ENCODE measurements at regions not wholly inside any gene's neighbourhood (a gene's known extent, or its start where the extent isn't known, plus 50 kb on each side); places are given as distances from the start of the nearest gene placed in this dataset.

DNA sequence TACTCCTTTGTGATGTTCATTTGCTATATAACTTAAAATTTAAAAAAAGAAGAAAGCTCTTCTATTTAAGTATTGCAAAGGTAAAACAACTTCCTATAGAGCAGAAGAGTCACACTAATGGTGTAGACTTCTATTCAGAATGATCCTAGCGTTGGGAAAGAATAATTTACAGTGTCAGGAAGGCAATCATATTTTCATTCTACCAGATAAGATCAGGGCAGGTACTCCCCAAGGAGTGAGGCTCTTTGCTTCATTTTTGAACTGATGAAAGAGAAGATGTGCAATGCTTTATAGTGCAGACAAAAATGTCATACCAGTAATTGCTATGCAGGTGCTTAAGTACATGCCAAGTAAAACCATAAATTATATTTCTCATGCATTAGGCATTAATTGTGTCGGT lies 1193.0 kb downstream of the PCDH9 start:
- H3K4me3 ChIP-seq, result no peak overlapping the region
- DNase-seq, result no peak
- H3K4me1 ChIP-seq (ENCODE audit: low read depth), result peaks cover 4% of the 10 kb centered on the region
- TF ChIP-seq, protein P1, sequence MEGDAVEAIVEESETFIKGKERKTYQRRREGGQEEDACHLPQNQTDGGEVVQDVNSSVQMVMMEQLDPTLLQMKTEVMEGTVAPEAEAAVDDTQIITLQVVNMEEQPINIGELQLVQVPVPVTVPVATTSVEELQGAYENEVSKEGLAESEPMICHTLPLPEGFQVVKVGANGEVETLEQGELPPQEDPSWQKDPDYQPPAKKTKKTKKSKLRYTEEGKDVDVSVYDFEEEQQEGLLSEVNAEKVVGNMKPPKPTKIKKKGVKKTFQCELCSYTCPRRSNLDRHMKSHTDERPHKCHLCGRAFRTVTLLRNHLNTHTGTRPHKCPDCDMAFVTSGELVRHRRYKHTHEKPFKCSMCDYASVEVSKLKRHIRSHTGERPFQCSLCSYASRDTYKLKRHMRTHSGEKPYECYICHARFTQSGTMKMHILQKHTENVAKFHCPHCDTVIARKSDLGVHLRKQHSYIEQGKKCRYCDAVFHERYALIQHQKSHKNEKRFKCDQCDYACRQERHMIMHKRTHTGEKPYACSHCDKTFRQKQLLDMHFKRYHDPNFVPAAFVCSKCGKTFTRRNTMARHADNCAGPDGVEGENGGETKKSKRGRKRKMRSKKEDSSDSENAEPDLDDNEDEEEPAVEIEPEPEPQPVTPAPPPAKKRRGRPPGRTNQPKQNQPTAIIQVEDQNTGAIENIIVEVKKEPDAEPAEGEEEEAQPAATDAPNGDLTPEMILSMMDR (IDR thresholded peaks at IDR 0.05), result no peak
- intact Hi-C loops (cut with DNase I, micrococcal nuclease), result no loop called here
- H3K36me3 ChIP-seq (ENCODE audit: low read depth), result no peaks in the 10 kb centered on the region
- ATAC-seq, result no peak
- H3K9me3 ChIP-seq, result no peaks in the 10 kb centered on the region

DNA sequence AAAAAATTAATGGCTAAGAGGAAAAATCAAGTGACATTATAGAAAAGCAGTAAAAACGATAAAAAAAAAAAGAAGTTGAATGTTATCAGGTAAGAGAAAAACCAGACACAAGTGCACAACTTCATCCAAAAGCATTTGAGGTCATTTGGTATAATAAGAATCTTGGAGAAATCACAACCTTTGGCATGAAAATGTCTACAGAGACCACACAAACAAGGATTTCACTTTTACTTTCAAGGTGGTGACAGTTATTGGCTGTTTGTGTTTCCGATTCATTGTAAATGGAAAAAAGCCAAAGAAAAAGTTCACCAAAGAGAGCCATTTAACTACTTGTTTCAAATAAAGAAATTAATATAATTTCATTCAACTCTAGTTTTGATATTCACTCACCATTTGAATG lies 1193.5 kb downstream of the PCDH9 start:
- Histone ChIP-seq H3K9me3 (no peaks in the 10 kb centered on the region), H3K36me3 (ENCODE audit: low read depth) (no peaks in the 10 kb centered on the region), H3K4me3 (no peak overlapping the region), H3K4me1 (ENCODE audit: low read depth) (peaks cover 4% of the 10 kb centered on the region)
- TF ChIP-seq, protein P1 (IDR thresholded peaks at IDR 0.05), result no peak
- intact Hi-C loops (cut with DNase I, micrococcal nuclease), result no loop called here
- ATAC-seq (no peak), DNase-seq (no peak)

DNA sequence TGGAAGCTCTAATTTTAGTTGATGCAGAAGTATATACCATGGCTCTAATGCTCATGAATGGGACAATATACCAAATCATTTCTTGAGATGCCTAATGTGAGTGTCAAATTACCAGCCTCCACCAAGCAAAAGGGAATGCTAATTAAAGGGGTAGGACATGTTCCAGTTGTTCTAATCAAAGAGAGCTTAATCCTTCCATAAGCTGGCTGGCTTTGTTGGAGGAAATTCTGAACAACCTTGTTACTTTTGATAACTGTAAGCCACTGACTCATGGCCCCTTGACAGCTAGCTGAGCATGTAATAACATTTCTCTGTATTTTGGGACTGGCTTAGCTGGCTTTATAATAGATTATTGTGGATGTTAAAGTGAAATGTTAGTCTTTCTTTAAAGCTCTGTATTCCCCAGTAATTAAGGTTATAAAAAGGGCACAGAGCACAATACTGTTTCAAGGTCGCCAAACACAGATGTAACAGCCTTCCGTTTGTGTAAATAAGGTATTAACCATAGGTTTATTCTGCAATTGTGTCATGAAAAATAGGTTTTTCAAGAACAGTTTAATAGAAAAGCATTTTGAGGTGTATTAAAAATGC lies 1194.0 kb downstream of the PCDH9 start:
- TF ChIP-seq, protein P1 (IDR thresholded peaks at IDR 0.05), result no peak
- H3K36me3 ChIP-seq (ENCODE audit: low read depth), result no peaks in the 10 kb centered on the region
- H3K4me1 ChIP-seq (ENCODE audit: low read depth), result peaks cover 4% of the 10 kb centered on the region
- DNase-seq, result peak in 1 of 3 donors; percentile 8
- ATAC-seq, result peak; percentile 40
- H3K4me3 ChIP-seq, result no peak overlapping the region
- H3K9me3 ChIP-seq, result no peaks in the 10 kb centered on the region
- intact Hi-C loops (cut with DNase I, micrococcal nuclease), result no loop called here

DNA sequence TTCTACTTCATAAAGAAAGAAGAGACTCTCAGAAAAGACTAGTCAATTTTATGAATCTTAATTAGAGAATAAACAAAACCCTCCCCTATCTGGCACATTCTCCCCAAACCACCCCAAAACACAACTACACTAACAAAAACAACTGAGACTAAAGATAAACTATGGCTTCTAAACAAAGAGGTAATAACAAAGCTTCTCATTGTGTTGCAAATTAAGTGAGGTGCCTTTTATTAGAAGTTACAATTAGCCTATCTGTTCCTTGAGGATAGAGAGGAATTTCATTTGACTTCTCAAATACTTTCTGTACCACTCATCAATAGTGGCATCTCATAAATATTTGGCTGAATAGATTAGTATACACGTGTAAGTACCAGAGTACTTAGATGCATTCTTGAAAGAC lies 1196.2 kb downstream of the PCDH9 start:
- Histone ChIP-seq H3K4me3 (no peak overlapping the region), H3K9me3 (no peaks in the 10 kb centered on the region), H3K4me1 (ENCODE audit: low read depth) (peaks cover 4% of the 10 kb centered on the region), H3K36me3 (ENCODE audit: low read depth) (no peaks in the 10 kb centered on the region)
- ATAC-seq, result no peak
- DNase-seq, result no peak
- intact Hi-C loops (cut with DNase I, micrococcal nuclease), result no loop called here
- TF ChIP-seq, protein P1 (IDR thresholded peaks at IDR 0.05), result no peak

DNA sequence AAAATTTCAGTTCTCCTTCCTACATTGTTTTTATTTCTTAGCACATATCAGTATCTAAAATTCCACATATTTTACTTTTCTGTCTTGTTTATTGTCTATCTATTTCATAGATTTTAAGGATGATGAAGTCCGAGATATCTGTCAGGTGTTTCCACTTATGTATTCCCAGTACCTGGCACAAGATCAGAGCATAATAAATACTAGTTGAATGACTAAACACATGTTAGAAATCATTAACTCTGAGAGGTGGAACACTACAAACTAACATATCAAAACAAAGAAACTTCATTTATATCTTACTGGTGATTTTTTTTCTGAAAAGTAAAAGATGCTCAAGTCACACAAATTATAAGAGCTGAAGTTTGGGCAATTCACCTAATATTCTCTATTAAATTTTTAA lies 1208.3 kb downstream of the PCDH9 start:
- intact Hi-C loops (cut with DNase I, micrococcal nuclease), result no loop called here
- Histone ChIP-seq H3K4me1 (ENCODE audit: low read depth) (no peaks in the 10 kb centered on the region), H3K36me3 (ENCODE audit: low read depth) (no peaks in the 10 kb centered on the region), H3K9me3 (no peaks in the 10 kb centered on the region), H3K4me3 (no peak overlapping the region)
- ATAC-seq (no peak), DNase-seq (no peak)
- TF ChIP-seq, protein P1 (IDR thresholded peaks at IDR 0.05), result no peak

DNA sequence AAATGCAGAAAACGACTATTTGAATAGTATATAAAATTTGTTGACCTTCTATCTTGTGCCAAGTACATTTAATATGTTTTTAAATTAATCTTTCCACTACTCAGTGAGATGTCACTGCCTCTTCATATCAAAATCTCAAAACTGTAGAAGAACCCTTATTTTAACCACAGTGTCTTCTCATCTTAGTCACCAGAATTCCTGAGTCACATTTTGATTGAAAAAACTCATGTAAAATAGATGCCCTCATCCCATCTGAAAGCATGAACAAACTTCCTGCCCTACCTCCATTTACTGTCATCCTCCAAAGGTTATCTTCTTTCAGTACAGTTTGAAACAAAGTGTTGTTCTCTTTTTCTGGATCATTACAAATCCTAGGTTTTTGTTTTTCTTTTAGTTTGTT lies 1215.4 kb downstream of the PCDH9 start:
- Histone ChIP-seq H3K9me3 (no peaks in the 10 kb centered on the region), H3K4me1 (ENCODE audit: low read depth) (no peaks in the 10 kb centered on the region), H3K36me3 (ENCODE audit: low read depth) (no peaks in the 10 kb centered on the region), H3K4me3 (no peak overlapping the region)
- intact Hi-C loops (cut with DNase I, micrococcal nuclease), result no loop called here
- no peak for DNase-seq
- TF ChIP-seq, protein P1 (IDR thresholded peaks at IDR 0.05), result no peak
- no peak for ATAC-seq

Data from mucosa of descending colon (tissue), 3 donors.